H1 (cell line): ENCODE measurements at regions not wholly inside any gene's neighbourhood (a gene's known extent, or its start where the extent isn't known, plus 50 kb on each side); places are given as distances from the start of the nearest gene placed in this dataset.

Experiments used
- PHF8 ChIP-seq: fragments of 200-600 bp; sonication (generic); conservative IDR thresholded peaks from 2 replicates; pipeline ENCODE4 v1.7.1; 2012; ENCODE audit warnings: low read depth, mild to moderate bottlenecking, inconsistent platforms, low read length, moderate library complexity
- TF ChIP-seq, protein P1 (sequence below), 3 experiments: IDR thresholded peaks; 1 replicate in 2 of 3; 2 replicates in 1 of 3; pipeline versions ENCODE4 v1.5.1 to v1.6.1; 2011; ENCODE audit warnings: low read length in 3 of 3, mild to moderate bottlenecking in 3 of 3, inconsistent platforms in 2 of 3, low read depth in 1 of 3, moderate library complexity in 1 of 3; ENCODE audit not compliant: insufficient read depth in 1 of 3; ENCODE audit errors: control extremely low read depth in 1 of 3

GRCh38 chr2:38430597-38431207 is 53.6 kb upstream of the ATL2 start:
- TF ChIP-seq, protein P1, sequence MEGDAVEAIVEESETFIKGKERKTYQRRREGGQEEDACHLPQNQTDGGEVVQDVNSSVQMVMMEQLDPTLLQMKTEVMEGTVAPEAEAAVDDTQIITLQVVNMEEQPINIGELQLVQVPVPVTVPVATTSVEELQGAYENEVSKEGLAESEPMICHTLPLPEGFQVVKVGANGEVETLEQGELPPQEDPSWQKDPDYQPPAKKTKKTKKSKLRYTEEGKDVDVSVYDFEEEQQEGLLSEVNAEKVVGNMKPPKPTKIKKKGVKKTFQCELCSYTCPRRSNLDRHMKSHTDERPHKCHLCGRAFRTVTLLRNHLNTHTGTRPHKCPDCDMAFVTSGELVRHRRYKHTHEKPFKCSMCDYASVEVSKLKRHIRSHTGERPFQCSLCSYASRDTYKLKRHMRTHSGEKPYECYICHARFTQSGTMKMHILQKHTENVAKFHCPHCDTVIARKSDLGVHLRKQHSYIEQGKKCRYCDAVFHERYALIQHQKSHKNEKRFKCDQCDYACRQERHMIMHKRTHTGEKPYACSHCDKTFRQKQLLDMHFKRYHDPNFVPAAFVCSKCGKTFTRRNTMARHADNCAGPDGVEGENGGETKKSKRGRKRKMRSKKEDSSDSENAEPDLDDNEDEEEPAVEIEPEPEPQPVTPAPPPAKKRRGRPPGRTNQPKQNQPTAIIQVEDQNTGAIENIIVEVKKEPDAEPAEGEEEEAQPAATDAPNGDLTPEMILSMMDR (IDR thresholded peaks at IDR 0.05; ENCODE audit: control extremely low read depth in 1 of 3, insufficient read depth in 1 of 3, low read depth in 1 of 3, low read length in 3 of 3) = no peak
- no peak for TF ChIP-seq PHF8
